MM.1S (cell line): ENCODE measurements at regions not wholly inside any gene's neighbourhood (a gene's known extent, or its start where the extent isn't known, plus 50 kb on each side); places are given as distances from the start of the nearest gene placed in this dataset.

Source experiments
- DNase-seq: peaks from one replicate; pipeline ENCODE4 v3.0.0-alpha.2; 2015
- H2AFZ ChIP-seq: fragments of 300-600 bp; sonication (generic); 2 replicates; pipeline ENCODE4 v1.6.0; 2016; ENCODE audit warnings: antibody characterized with exemption, low read length
- H3F3A ChIP-seq: fragments of 300-600 bp; sonication (generic); 2 replicates; pipeline ENCODE4 v1.6.1; 2016; ENCODE audit warnings: mild to moderate bottlenecking, antibody characterized with exemption, low read length, moderate library complexity, mixed read lengths; ENCODE audit not compliant: insufficient read depth
- H3K27ac ChIP-seq: fragments of 300-600 bp; sonication (generic); 2 replicates; pipeline ENCODE4 v1.5.1; 2016; ENCODE audit warnings: mild to moderate bottlenecking, low read length
- H3K27me3 ChIP-seq: fragments of 300-600 bp; sonication (generic); replicated peaks from 2 replicates; pipeline ENCODE4 v1.6.0; 2016; ENCODE audit warnings: low read length; ENCODE audit not compliant: insufficient read depth
- H3K36me3 ChIP-seq: fragments of 300-600 bp; sonication (generic); replicated peaks from 2 replicates; pipeline ENCODE4 v1.6.1; 2016; ENCODE audit warnings: mild to moderate bottlenecking, low read length, mixed read lengths; ENCODE audit not compliant: insufficient read depth
- H3K4me1 ChIP-seq: fragments of 300-600 bp; sonication (generic); 2 replicates; pipeline ENCODE4 v1.6.1; 2016; ENCODE audit warnings: low read length, mixed read lengths
- H3K4me2 ChIP-seq: fragments of 300-600 bp; sonication (generic); 2 replicates; pipeline ENCODE4 v1.6.0; 2016; ENCODE audit warnings: low read depth, low read length
- H3K4me3 ChIP-seq: fragments of 300-600 bp; sonication (generic); 2 replicates; pipeline ENCODE4 v1.5.1; 2016; ENCODE audit warnings: low read length, mixed read lengths
- H3K79me2 ChIP-seq: fragments of 300-600 bp; sonication (generic); 2 replicates; pipeline ENCODE4 v1.6.1; 2016; ENCODE audit warnings: mixed run types, low read length, mixed read lengths
- H3K9ac ChIP-seq: fragments of 300-600 bp; sonication (generic); 2 replicates; pipeline ENCODE4 v1.6.1; 2016; ENCODE audit warnings: low read length, mixed read lengths
- H3K9me2 ChIP-seq: fragments of 300-600 bp; sonication (generic); replicated peaks from 2 replicates; pipeline ENCODE4 v1.6.1; 2016; ENCODE audit warnings: mild to moderate bottlenecking, low read length, mixed read lengths; ENCODE audit not compliant: insufficient read depth
- H3K9me3 ChIP-seq: fragments of 300-600 bp; sonication (generic); replicated peaks from 2 replicates; pipeline ENCODE4 v1.6.1; 2016; ENCODE audit warnings: mild to moderate bottlenecking, low read length, mixed read lengths; ENCODE audit not compliant: insufficient read depth
- H4K20me1 ChIP-seq: fragments of 300-600 bp; sonication (generic); 2 replicates; pipeline ENCODE4 v1.6.1; 2016; ENCODE audit warnings: mild to moderate bottlenecking, low read length, moderate library complexity, mixed read lengths; ENCODE audit not compliant: insufficient read depth
- CTCF ChIP-seq: fragments of 300-600 bp; sonication (generic); IDR thresholded peaks from 2 replicates; pipeline ENCODE4 v1.5.1; 2016; ENCODE audit warnings: antibody characterized with exemption, low read length, mixed read lengths
- EZH2 ChIP-seq: fragments of 300-600 bp; sonication (generic); optimal IDR thresholded peaks from 2 replicates; pipeline ENCODE3; 2017; ENCODE audit warnings: low read depth, mild to moderate bottlenecking, antibody characterized with exemption, low read length, mixed read lengths
- EZH2phosphoT487 ChIP-seq: fragments of 300-600 bp; sonication (generic); IDR thresholded peaks from 2 replicates; pipeline ENCODE4 v1.6.1; 2018; ENCODE audit warnings: antibody characterized with exemption, low read length

- Histone ChIP-seq H3K4me1 (no peaks in the 10 kb centered on the region), H3F3A (no peaks in the 10 kb centered on the region), H4K20me1 (no peaks in the 10 kb centered on the region), H3K27me3 (no peaks in the 10 kb centered on the region), H3K79me2 (no peaks in the 10 kb centered on the region), H3K9me2 (no peaks in the 10 kb centered on the region), H3K9ac (no peak overlapping the region), H3K27ac (no peak overlapping the region), H3K4me3 (no peak overlapping the region), H3K36me3 (no peaks in the 10 kb centered on the region), H2AFZ (no peak overlapping the region), H3K4me2 (no peak overlapping the region), H3K9me3 (no peaks in the 10 kb centered on the region)
- no peak for DNase-seq
- TF ChIP-seq CTCF (no peak), EZH2 (no peak), EZH2phosphoT487 (no peak)
These were observed 439.2 kb upstream of the SOX9 start for GRCh38 chr17:71681427-71682173.

- no peak overlapping the region for H2AFZ ChIP-seq
- H3K4me3 ChIP-seq, result no peak overlapping the region
- no peaks in the 10 kb centered on the region for H3K27me3 ChIP-seq
- no peak for DNase-seq
- no peaks in the 10 kb centered on the region for H3K36me3 ChIP-seq
- no peaks in the 10 kb centered on the region for H3K79me2 ChIP-seq
- no peaks in the 10 kb centered on the region for H4K20me1 ChIP-seq
- H3K9me3 ChIP-seq, result no peaks in the 10 kb centered on the region
- no peaks in the 10 kb centered on the region for H3K4me1 ChIP-seq
- H3F3A ChIP-seq, result no peaks in the 10 kb centered on the region
- H3K27ac ChIP-seq, result no peak overlapping the region
- no peak overlapping the region for H3K9ac ChIP-seq
- H3K4me2 ChIP-seq, result no peak overlapping the region
- H3K9me2 ChIP-seq, result no peaks in the 10 kb centered on the region
- TF ChIP-seq EZH2phosphoT487 (no peak), CTCF (no peak), EZH2 (no peak)
These were observed 438.7 kb upstream of the SOX9 start for GRCh38 chr17:71682174-71682494.

- TF ChIP-seq EZH2 (no peak), CTCF (no peak), EZH2phosphoT487 (no peak)
- Histone ChIP-seq H3K4me2 (no peak overlapping the region), H3K9me2 (no peaks in the 10 kb centered on the region), H2AFZ (no peak overlapping the region), H3K4me3 (no peak overlapping the region), H3K4me1 (no peaks in the 10 kb centered on the region), H4K20me1 (no peaks in the 10 kb centered on the region), H3F3A (no peaks in the 10 kb centered on the region), H3K36me3 (no peaks in the 10 kb centered on the region), H3K27ac (no peak overlapping the region), H3K79me2 (no peaks in the 10 kb centered on the region), H3K9me3 (no peaks in the 10 kb centered on the region), H3K9ac (no peak overlapping the region), H3K27me3 (no peaks in the 10 kb centered on the region)
- DNase-seq, result no peak
These were observed 431.0 kb upstream of the SOX9 start for GRCh38 chr17:71689782-71690181.
